Left colon (tissue), 2 donors: ENCODE measurements at regions not wholly inside any gene's neighbourhood (a gene's known extent, or its start where the extent isn't known, plus 50 kb on each side); places are given as distances from the start of the nearest gene placed in this dataset.

Experiments
- ATAC-seq: fragments of 200-7000 bp; cut with Tn5 transposase; one replicate; pipeline ENCODE4 v1.9.1; 2020; ENCODE audit warnings: mild to moderate bottlenecking, moderate library complexity
- DNase-seq, 2 donors: peaks; one replicate each; pipeline ENCODE4 v3.0.0-alpha.2; 2020
- intact Hi-C, 2 donors: fragments of 100-400 bp; cut with DNase I in 1 of 2; cut with micrococcal nuclease in 1 of 2; formaldehyde crosslinking; loops; one replicate each; pipeline versions ENCODE4 v1.11.2 to v1.14.0; 2022; cut with DNase I, micrococcal nuclease
- donor health status: DM: no; HTN: no; CAD: no.
- donor health status: DM: yes; HTN: yes; CAD: no.

- intact Hi-C loops = no loop called here
- DNase-seq = peak; percentile 57 to 67
- ATAC-seq = peak; percentile 97
Measured at GRCh38 chr2:44825702-44826101, 115.8 kb upstream of the SIX3 start.

GRCh38 chr2:44826601-44827000 is 114.9 kb upstream of the SIX3 start:
- intact Hi-C loops = no loop called here
- DNase-seq = no peak
- ATAC-seq = no peak

GRCh38 chr2:44829771-44830170 is 111.7 kb upstream of the SIX3 start:
- ATAC-seq (no peak), DNase-seq (no peak)
- intact Hi-C loops = no loop called here

- intact Hi-C loops = no loop called here
- ATAC-seq (no peak), DNase-seq (no peak)
Measured at GRCh38 chr2:44833171-44834069, 108.1 kb upstream of the SIX3 start.

GRCh38 chr2:44834656-44835055 is 106.8 kb upstream of the SIX3 start:
- DNase-seq (no peak), ATAC-seq (no peak)
- intact Hi-C loops = no loop called here

- intact Hi-C loops = no loop called here
- ATAC-seq (no peak), DNase-seq (no peak)
Measured at GRCh38 chr2:44836174-44836573, 105.3 kb upstream of the SIX3 start.

- ATAC-seq (no peak), DNase-seq (no peak)
- intact Hi-C loops = no loop called here
Measured at GRCh38 chr2:44836916-44837315, 104.6 kb upstream of the SIX3 start.

GRCh38 chr2:44838116-44838790 is 103.2 kb upstream of the SIX3 start:
- DNase-seq (no peak), ATAC-seq (no peak)
- intact Hi-C loops = no loop called here

GRCh38 chr2:44839370-44839769 is 102.1 kb upstream of the SIX3 start:
- intact Hi-C loops = no loop called here
- ATAC-seq (no peak), DNase-seq (no peak)

GRCh38 chr2:44839771-44840502 is 101.6 kb upstream of the SIX3 start:
- intact Hi-C loops = no loop called here
- ATAC-seq (no peak), DNase-seq (no peak)

GRCh38 chr2:44840503-44840850 is 101.0 kb upstream of the SIX3 start:
- ATAC-seq (no peak), DNase-seq (no peak)
- intact Hi-C loops = no loop called here

GRCh38 chr2:44843086-44843485 is 98.4 kb upstream of the SIX3 start:
- no peak for ATAC-seq
- intact Hi-C loops = no loop called here
- no peak for DNase-seq

- no peak for ATAC-seq
- intact Hi-C loops = no loop called here
- DNase-seq = no peak
Measured at GRCh38 chr2:44843641-44844310, 97.7 kb upstream of the SIX3 start.

GRCh38 chr2:44844651-44845270 is 96.7 kb upstream of the SIX3 start:
- no peak for DNase-seq
- intact Hi-C loops = no loop called here
- no peak for ATAC-seq

GRCh38 chr2:44848026-44848425 is 93.5 kb upstream of the SIX3 start:
- no peak for DNase-seq
- no peak for ATAC-seq

GRCh38 chr2:44850016-44850415 is 91.5 kb upstream of the SIX3 start:
- intact Hi-C loops = no loop called here
- DNase-seq = no peak

More at GRCh38 chr2:44848026-44848425, 93.5 kb upstream of the SIX3 start:
- intact Hi-C loops = no loop called here

GRCh38 chr2:44851518-44851917 is 90.0 kb upstream of the SIX3 start:
- no peak for DNase-seq
- intact Hi-C loops = no loop called here
- ATAC-seq = no peak

More at GRCh38 chr2:44850016-44850415, 91.5 kb upstream of the SIX3 start:
- ATAC-seq = no peak

- ATAC-seq = no peak
- intact Hi-C loops = no loop called here
Measured at GRCh38 chr2:44852594-44852993, 88.9 kb upstream of the SIX3 start.

GRCh38 chr2:44859337-44859736 is 82.2 kb upstream of the SIX3 start:
- DNase-seq (no peak), ATAC-seq (no peak)
- intact Hi-C loops = no loop called here

More at GRCh38 chr2:44852594-44852993, 88.9 kb upstream of the SIX3 start:
- DNase-seq = no peak
